GM12878 (cell line): ENCODE measurements at regions not wholly inside any gene's neighbourhood (a gene's known extent, or its start where the extent isn't known, plus 50 kb on each side); places are given as distances from the start of the nearest gene placed in this dataset.

ENCODE experiments used
- ASH2L ChIP-seq: fragments of 300-600, 200-600 bp; sonication (generic); IDR thresholded peaks from 2 replicates; pipeline ENCODE4 v1.6.1; 2017; ENCODE audit warnings: low read depth, mild to moderate bottlenecking, borderline replicate concordance
- BRCA1 ChIP-seq: IDR thresholded peaks from 2 replicates; pipeline ENCODE4 v1.6.1; 2011; ENCODE audit warnings: low read depth, low read length, improper control_type of control experiment
- CBX3 ChIP-seq: fragments of 200-600 bp; sonication (generic); IDR thresholded peaks from 2 replicates; pipeline ENCODE4 v1.6.1; 2016; ENCODE audit warnings: low read depth, borderline replicate concordance
- CEBPB ChIP-seq, 2 experiments: fragments of 150-350 bp in 1 of 2; IDR thresholded peaks; 2 replicates each; pipeline ENCODE4 v1.6.1; 2012 to 2014; ENCODE audit warnings: low read depth in 2 of 2, low read length in 2 of 2, borderline replicate concordance in 1 of 2, inconsistent platforms in 1 of 2
- CHD1 ChIP-seq: IDR thresholded peaks from 2 replicates; pipeline ENCODE4 v1.6.1; 2012; ENCODE audit warnings: low read depth, low read length, improper control_type of control experiment
- ESRRA ChIP-seq: IDR thresholded peaks from 2 replicates; pipeline ENCODE4 v1.6.1; 2012; ENCODE audit warnings: mild to moderate bottlenecking, low read length, improper control_type of control experiment
- FOS ChIP-seq: IDR thresholded peaks from 3 replicates; pipeline ENCODE4 v1.6.1; 2011; ENCODE audit warnings: borderline replicate concordance; ENCODE audit not compliant: insufficient read length; ENCODE audit errors: extremely low read depth
- GABPA ChIP-seq: IDR thresholded peaks from 2 replicates; pipeline ENCODE4 v1.6.1; 2014; ENCODE audit warnings: antibody characterized with exemption, low read depth, mild to moderate bottlenecking, inconsistent platforms
- HDAC2 ChIP-seq: fragments of 200-600 bp; sonication (generic); IDR thresholded peaks from 2 replicates; pipeline ENCODE4 v1.6.1; 2017
- JUND ChIP-seq: IDR thresholded peaks from 2 replicates; pipeline ENCODE4 v1.6.1; 2012; ENCODE audit warnings: low read depth, mild to moderate bottlenecking, low read length, improper control_type of control experiment, moderate library complexity
- MTA2 ChIP-seq: fragments of 450-650 bp; IDR thresholded peaks from 2 replicates; pipeline ENCODE4 v1.6.1; 2016; ENCODE audit warnings: low read depth, mild to moderate bottlenecking, moderate library complexity
- NBN ChIP-seq: fragments of 450-650 bp; IDR thresholded peaks from 2 replicates; pipeline ENCODE4 v1.6.1; 2016
- NFXL1 ChIP-seq: fragments of 450-650 bp; IDR thresholded peaks from 2 replicates; pipeline ENCODE4 v1.6.1; 2017; ENCODE audit warnings: antibody characterized with exemption, mild to moderate bottlenecking, borderline replicate concordance
- PAX5 ChIP-seq: IDR thresholded peaks from 2 replicates; pipeline ENCODE4 v1.6.1; 2011; ENCODE audit warnings: low read depth, low read length, borderline replicate concordance
- POLR2A ChIP-seq: IDR thresholded peaks from 2 replicates; pipeline ENCODE4 v1.6.1; 2011; ENCODE audit warnings: low read depth, mild to moderate bottlenecking, low read length
- POLR2AphosphoS5 ChIP-seq: IDR thresholded peaks from 2 replicates; pipeline ENCODE4 v1.6.1; 2011; ENCODE audit warnings: mild to moderate bottlenecking, low read length, inconsistent platforms
- POU2F2 ChIP-seq: IDR thresholded peaks from 3 replicates; pipeline ENCODE4 v1.6.1; 2011; ENCODE audit warnings: low read depth, mild to moderate bottlenecking, low read length, borderline replicate concordance
- STAT3 ChIP-seq: IDR thresholded peaks from 2 replicates; pipeline ENCODE4 v1.6.1; 2011; ENCODE audit warnings: low read depth, low read length, improper control_type of control experiment
- WRNIP1 ChIP-seq: IDR thresholded peaks from 2 replicates; pipeline ENCODE4 v1.6.1; 2011; ENCODE audit warnings: low read depth, low read length, improper control_type of control experiment, borderline replicate concordance
- TF ChIP-seq, protein P1 (sequence below): IDR thresholded peaks from 2 replicates; pipeline ENCODE4 v1.6.1; 2012; ENCODE audit warnings: mild to moderate bottlenecking, low read depth, low read length
- TF ChIP-seq, protein P2 (sequence below): IDR thresholded peaks from 2 replicates; pipeline ENCODE4 v1.6.1; 2011; ENCODE audit warnings: borderline replicate concordance, low read depth, mild to moderate bottlenecking, moderate library complexity, mixed read lengths, low read length; ENCODE audit not compliant: insufficient read depth; ENCODE audit errors: extremely low read length
- TF ChIP-seq, protein P3 (sequence below): fragments of 150-350 bp; IDR thresholded peaks from 2 replicates; pipeline ENCODE4 v1.6.1; 2016; ENCODE audit warnings: low read depth, low read length
- TF ChIP-seq, protein P4 (sequence below): fragments of 450-650 bp; IDR thresholded peaks from 2 replicates; pipeline ENCODE4 v1.6.1; 2014; ENCODE audit warnings: mild to moderate bottlenecking

DNA sequence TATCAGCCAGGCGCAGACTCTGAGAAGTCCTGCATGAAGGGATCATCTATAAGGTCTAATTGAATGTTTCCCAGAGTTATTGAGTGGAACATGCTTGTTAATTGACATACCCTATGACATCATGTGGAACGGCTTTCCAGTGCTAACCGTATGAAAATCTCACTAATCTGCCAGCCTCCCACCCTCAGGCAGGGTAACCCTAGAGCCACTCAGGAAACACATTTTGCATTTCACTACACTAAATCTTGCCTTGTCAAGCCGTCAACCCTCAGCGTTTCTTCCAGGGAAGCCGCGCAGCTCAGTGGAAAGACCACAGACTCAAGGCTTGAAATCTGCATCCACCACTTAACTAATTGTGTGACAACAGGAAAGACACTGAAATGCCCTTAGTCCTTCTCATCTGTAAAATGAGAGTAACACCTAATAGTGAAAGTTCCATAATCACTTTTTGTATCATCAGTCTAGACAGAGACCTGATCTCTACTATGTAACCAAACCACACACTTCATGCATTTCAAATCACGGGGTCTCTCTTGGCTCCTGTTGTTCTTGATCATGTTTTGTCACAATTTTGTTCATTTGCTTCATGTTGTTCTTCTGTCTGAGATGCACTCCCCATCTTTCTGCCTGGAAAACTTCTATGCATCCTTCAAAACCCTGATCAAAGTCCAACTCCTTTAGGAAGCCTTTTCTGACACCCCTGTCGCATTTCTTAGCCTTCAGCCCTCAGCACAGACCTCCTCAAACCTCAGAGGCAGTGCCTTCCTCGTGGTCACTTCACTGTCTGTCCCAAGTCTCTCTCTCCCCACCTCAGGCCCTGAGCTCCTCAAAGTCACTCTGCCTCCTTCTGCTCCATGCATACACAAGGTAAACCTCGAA is 246.5 kb downstream of the TOMM20 start (continued):
- TF ChIP-seq, protein P1, sequence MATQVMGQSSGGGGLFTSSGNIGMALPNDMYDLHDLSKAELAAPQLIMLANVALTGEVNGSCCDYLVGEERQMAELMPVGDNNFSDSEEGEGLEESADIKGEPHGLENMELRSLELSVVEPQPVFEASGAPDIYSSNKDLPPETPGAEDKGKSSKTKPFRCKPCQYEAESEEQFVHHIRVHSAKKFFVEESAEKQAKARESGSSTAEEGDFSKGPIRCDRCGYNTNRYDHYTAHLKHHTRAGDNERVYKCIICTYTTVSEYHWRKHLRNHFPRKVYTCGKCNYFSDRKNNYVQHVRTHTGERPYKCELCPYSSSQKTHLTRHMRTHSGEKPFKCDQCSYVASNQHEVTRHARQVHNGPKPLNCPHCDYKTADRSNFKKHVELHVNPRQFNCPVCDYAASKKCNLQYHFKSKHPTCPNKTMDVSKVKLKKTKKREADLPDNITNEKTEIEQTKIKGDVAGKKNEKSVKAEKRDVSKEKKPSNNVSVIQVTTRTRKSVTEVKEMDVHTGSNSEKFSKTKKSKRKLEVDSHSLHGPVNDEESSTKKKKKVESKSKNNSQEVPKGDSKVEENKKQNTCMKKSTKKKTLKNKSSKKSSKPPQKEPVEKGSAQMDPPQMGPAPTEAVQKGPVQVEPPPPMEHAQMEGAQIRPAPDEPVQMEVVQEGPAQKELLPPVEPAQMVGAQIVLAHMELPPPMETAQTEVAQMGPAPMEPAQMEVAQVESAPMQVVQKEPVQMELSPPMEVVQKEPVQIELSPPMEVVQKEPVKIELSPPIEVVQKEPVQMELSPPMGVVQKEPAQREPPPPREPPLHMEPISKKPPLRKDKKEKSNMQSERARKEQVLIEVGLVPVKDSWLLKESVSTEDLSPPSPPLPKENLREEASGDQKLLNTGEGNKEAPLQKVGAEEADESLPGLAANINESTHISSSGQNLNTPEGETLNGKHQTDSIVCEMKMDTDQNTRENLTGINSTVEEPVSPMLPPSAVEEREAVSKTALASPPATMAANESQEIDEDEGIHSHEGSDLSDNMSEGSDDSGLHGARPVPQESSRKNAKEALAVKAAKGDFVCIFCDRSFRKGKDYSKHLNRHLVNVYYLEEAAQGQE, result peak; percentile 38; the same call in 1 of the 2 replicates
- TF ChIP-seq ASH2L, result no peak
- no peak for TF ChIP-seq CBX3
- no peak for TF ChIP-seq HDAC2
- TF ChIP-seq BRCA1, result no peak
- TF ChIP-seq MTA2, result peak; percentile 97
- TF ChIP-seq NFXL1, result no peak
- TF ChIP-seq ESRRA, result no peak
- TF ChIP-seq, protein P2, sequence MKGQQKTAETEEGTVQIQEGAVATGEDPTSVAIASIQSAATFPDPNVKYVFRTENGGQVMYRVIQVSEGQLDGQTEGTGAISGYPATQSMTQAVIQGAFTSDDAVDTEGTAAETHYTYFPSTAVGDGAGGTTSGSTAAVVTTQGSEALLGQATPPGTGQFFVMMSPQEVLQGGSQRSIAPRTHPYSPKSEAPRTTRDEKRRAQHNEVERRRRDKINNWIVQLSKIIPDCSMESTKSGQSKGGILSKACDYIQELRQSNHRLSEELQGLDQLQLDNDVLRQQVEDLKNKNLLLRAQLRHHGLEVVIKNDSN, result no peak
- peak; percentile 59; the same call in 1 of the 3 replicates for TF ChIP-seq POU2F2
- TF ChIP-seq WRNIP1, result no peak
- TF ChIP-seq POLR2A, result no peak
- no peak for TF ChIP-seq CHD1
- TF ChIP-seq, protein P3, sequence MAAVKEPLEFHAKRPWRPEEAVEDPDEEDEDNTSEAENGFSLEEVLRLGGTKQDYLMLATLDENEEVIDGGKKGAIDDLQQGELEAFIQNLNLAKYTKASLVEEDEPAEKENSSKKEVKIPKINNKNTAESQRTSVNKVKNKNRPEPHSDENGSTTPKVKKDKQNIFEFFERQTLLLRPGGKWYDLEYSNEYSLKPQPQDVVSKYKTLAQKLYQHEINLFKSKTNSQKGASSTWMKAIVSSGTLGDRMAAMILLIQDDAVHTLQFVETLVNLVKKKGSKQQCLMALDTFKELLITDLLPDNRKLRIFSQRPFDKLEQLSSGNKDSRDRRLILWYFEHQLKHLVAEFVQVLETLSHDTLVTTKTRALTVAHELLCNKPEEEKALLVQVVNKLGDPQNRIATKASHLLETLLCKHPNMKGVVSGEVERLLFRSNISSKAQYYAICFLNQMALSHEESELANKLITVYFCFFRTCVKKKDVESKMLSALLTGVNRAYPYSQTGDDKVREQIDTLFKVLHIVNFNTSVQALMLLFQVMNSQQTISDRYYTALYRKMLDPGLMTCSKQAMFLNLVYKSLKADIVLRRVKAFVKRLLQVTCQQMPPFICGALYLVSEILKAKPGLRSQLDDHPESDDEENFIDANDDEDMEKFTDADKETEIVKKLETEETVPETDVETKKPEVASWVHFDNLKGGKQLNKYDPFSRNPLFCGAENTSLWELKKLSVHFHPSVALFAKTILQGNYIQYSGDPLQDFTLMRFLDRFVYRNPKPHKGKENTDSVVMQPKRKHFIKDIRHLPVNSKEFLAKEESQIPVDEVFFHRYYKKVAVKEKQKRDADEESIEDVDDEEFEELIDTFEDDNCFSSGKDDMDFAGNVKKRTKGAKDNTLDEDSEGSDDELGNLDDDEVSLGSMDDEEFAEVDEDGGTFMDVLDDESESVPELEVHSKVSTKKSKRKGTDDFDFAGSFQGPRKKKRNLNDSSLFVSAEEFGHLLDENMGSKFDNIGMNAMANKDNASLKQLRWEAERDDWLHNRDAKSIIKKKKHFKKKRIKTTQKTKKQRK, result no peak
- no peak for TF ChIP-seq POLR2AphosphoS5
- no peak for TF ChIP-seq FOS
- TF ChIP-seq GABPA, result peak; percentile 62; the same call in 1 of the 2 replicates
- peak; percentile 75 for TF ChIP-seq NBN
- peak; percentile 97 for TF ChIP-seq STAT3
- TF ChIP-seq, protein P4, sequence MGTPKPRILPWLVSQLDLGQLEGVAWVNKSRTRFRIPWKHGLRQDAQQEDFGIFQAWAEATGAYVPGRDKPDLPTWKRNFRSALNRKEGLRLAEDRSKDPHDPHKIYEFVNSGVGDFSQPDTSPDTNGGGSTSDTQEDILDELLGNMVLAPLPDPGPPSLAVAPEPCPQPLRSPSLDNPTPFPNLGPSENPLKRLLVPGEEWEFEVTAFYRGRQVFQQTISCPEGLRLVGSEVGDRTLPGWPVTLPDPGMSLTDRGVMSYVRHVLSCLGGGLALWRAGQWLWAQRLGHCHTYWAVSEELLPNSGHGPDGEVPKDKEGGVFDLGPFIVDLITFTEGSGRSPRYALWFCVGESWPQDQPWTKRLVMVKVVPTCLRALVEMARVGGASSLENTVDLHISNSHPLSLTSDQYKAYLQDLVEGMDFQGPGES, result no peak
- peak; percentile 80; the same call in 1 of the 2 replicates for TF ChIP-seq JUND
- TF ChIP-seq PAX5, result peak; percentile 80; the same call in 1 of the 2 replicates
- peak in 1 of 2 experiments; percentile 98; a peak in 1 of 4 replicates for TF ChIP-seq CEBPB (IDR thresholded peaks at IDR 0.05; ENCODE audit: borderline replicate concordance in 1 of 2, low read depth in 2 of 2, low read length in 2 of 2)
